ENCODE measurements at regions not wholly inside any gene's neighbourhood (a gene's known extent, or its start where the extent isn't known, plus 50 kb on each side); places are given as distances from the start of the nearest gene placed in this dataset.

DNA sequence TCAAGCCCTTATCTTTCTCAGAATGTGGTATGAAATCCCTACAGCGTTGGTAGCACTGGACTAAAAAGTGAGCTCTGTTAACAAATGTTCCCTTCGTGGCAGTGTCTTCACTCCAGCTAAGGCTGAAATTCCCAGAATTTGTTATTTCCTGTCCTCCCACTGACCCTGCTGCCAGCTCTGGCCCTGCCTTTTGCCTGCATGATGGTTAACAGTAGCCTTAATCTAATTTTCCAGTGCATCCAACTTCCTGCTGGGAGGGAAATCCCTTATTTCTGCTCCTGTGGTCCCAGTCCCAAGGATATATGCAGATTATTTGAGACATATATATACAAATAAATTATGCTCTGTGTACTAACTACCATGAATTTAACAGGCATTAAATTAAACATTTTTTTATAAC, 157.2 kb upstream of the CARMIL1 start:
- H2AFZ ChIP-seq (ENCODE audit: low read length), result no peak overlapping the region
- no peak overlapping the region for H3K23ac ChIP-seq (ENCODE audit: insufficient read length)
- FAIRE-seq, result no peak
- DNase-seq (ENCODE audit: low read depth in 1 of 2, low spot score in 2 of 2), result no peak
- H3K9ac ChIP-seq (replicated peaks in 1 of 4; ENCODE audit: extremely low read depth in 1 of 4, low read depth in 3 of 4, low read length in 3 of 4), result no peak overlapping the region
- H2BK20ac ChIP-seq (ENCODE audit: low read length), result no peak overlapping the region
- H3K79me2 ChIP-seq (ENCODE audit: control insufficient read depth in 1 of 2, insufficient read depth in 2 of 2, low read length in 2 of 2), result no peaks in the 10 kb centered on the region
- H4K8ac ChIP-seq (ENCODE audit: extremely low read depth, insufficient read depth, low read length), result no peak overlapping the region
- no peak overlapping the region for H3K4me3 ChIP-seq (ENCODE audit: extremely low read depth in 1 of 4, insufficient read depth in 2 of 4, low read depth in 3 of 4, low read length in 4 of 4)
- no peaks in the 10 kb centered on the region for H3K27me3 ChIP-seq (replicated peaks in 1 of 4; ENCODE audit: control insufficient read depth in 3 of 4, extremely low read depth in 1 of 4, insufficient read depth in 3 of 4, low read length in 3 of 4)
- CTCF ChIA-PET (ENCODE audit: partially characterized antibody), result interaction anchor here (0.9 kb wide), 1 partner anchor 27 kb away, joined by 3 read pairs; no protein-coding TSS in a partner anchor
- H2BK12ac ChIP-seq (ENCODE audit: low read depth, low read length), result no peak overlapping the region
- H3K4ac ChIP-seq (replicated peaks; ENCODE audit: insufficient read length, low read depth, low read length), result no peak overlapping the region
- H4K5ac ChIP-seq (ENCODE audit: insufficient read length, low read depth, low read length), result no peak overlapping the region
- H3K9me3 ChIP-seq (ENCODE audit: insufficient read depth in 2 of 2, low read depth in 1 of 2, low read length in 1 of 2), result no peaks in the 10 kb centered on the region
- no peak overlapping the region for H2BK15ac ChIP-seq (ENCODE audit: low read length)
- POLR2A ChIA-PET (ENCODE audit: partially characterized antibody), result no interaction called here
- TF ChIP-seq SP1 (IDR thresholded peaks at IDR 0.05; ENCODE audit: low read depth, low read length) (no peak), BACH1 (IDR thresholded peaks at IDR 0.05; ENCODE audit: low read length) (no peak)
- TF ChIP-seq, protein P1, sequence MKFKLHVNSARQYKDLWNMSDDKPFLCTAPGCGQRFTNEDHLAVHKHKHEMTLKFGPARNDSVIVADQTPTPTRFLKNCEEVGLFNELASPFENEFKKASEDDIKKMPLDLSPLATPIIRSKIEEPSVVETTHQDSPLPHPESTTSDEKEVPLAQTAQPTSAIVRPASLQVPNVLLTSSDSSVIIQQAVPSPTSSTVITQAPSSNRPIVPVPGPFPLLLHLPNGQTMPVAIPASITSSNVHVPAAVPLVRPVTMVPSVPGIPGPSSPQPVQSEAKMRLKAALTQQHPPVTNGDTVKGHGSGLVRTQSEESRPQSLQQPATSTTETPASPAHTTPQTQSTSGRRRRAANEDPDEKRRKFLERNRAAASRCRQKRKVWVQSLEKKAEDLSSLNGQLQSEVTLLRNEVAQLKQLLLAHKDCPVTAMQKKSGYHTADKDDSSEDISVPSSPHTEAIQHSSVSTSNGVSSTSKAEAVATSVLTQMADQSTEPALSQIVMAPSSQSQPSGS (IDR thresholded peaks at IDR 0.05; ENCODE audit: low read length), result no peak
- TF ChIP-seq, protein P2, sequence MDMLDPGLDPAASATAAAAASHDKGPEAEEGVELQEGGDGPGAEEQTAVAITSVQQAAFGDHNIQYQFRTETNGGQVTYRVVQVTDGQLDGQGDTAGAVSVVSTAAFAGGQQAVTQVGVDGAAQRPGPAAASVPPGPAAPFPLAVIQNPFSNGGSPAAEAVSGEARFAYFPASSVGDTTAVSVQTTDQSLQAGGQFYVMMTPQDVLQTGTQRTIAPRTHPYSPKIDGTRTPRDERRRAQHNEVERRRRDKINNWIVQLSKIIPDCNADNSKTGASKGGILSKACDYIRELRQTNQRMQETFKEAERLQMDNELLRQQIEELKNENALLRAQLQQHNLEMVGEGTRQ (IDR thresholded peaks at IDR 0.05; ENCODE audit: low read length), result no peak
- no peaks in the 10 kb centered on the region for H4K20me1 ChIP-seq (replicated peaks in 1 of 2; ENCODE audit: control insufficient read depth in 1 of 2, insufficient read depth in 2 of 2, low read length in 2 of 2)
- H3K23me2 ChIP-seq (ENCODE audit: low read depth, low read length), result no peaks in the 10 kb centered on the region
- H4K91ac ChIP-seq (replicated peaks; ENCODE audit: insufficient read length, low read length), result no peak overlapping the region
- no peaks in the 10 kb centered on the region for H3K79me1 ChIP-seq (ENCODE audit: low read depth, low read length)
- no peak overlapping the region for H2BK120ac ChIP-seq (replicated peaks; ENCODE audit: low read depth, low read length)
- no peak overlapping the region for H3K56ac ChIP-seq (replicated peaks; ENCODE audit: insufficient read length, low read depth, low read length)
- no peak overlapping the region for H3K4me2 ChIP-seq (ENCODE audit: insufficient read depth in 1 of 2, low read depth in 2 of 2, low read length in 2 of 2)
- no peak overlapping the region for H2BK5ac ChIP-seq (ENCODE audit: low read depth, low read length)
- WGBS, 2 experiments (ENCODE audit: extremely low coverage in 1 of 2, insufficient coverage in 1 of 2, insufficient read length in 1 of 2, insufficient replicate concordance in 2 of 2, low coverage in 1 of 2, low lambda C conversion rate in 2 of 2, missing lambda C conversion rate in 1 of 2), result 71% methylated on average over 2 of the region's 2 CpGs; no CpG with 5 or more reads in 1 of the 2 experiments
- no peak overlapping the region for H3K27ac ChIP-seq (ENCODE audit: low read depth, low read length)
- no peaks in the 10 kb centered on the region for H3K36me3 ChIP-seq (ENCODE audit: control insufficient read depth in 2 of 4, insufficient read depth in 4 of 4, low read length in 3 of 4)
- no peak overlapping the region for H3K18ac ChIP-seq (ENCODE audit: extremely low read depth, low read length)
- no peaks in the 10 kb centered on the region for H3K4me1 ChIP-seq (replicated peaks in 1 of 4; ENCODE audit: control insufficient read depth in 3 of 4, insufficient read depth in 4 of 4, low read length in 3 of 4)
- H3K14ac ChIP-seq (ENCODE audit: insufficient read length), result no peak overlapping the region
- H2AK5ac ChIP-seq (ENCODE audit: low read depth, low read length), result no peak overlapping the region

Measured in H1 (cell line).